ENCODE measurements at regions not wholly inside any gene's neighbourhood (a gene's known extent, or its start where the extent isn't known, plus 50 kb on each side); places are given as distances from the start of the nearest gene placed in this dataset.

DNA sequence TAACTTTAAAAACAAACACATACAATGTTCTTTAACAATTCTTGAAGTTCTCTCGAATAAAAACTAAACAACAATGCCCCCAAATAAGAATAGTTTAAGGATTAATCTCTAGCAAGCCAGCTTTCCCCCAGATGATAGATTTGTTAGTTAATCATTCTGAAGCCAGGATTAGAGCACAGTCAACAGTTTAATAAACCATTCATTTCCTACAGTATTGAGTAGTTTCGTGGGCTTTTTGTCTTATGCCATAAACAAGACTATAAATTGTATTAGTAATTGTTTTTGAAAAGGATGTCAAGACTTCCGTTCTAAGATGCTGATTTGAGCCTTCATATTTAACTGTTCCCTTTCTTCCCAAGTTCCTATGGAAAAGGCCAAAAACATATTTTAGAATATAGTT is 136.6 kb downstream of the PIK3R1 start:
- no peak for DNase-seq

DNA sequence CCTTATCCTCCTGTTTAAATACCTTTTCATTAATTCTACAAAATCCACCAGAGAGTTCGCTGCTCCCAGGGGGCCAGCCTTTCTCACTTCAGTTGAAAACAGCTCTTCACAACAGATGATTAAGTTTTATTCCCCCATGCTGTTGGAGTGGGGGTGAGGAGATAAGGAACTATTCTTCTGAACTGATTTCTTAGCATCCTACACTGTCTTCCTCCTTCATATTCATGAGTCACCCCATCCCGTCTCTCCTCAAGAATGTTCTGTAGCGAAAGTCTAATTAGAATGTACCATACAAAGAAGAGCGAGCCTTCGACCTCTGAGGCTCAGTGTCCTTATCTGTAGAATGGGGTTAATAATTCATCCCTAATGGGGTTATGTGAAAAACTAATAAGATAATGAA is 138.0 kb downstream of the PIK3R1 start:
- DNase-seq = no peak

DNA sequence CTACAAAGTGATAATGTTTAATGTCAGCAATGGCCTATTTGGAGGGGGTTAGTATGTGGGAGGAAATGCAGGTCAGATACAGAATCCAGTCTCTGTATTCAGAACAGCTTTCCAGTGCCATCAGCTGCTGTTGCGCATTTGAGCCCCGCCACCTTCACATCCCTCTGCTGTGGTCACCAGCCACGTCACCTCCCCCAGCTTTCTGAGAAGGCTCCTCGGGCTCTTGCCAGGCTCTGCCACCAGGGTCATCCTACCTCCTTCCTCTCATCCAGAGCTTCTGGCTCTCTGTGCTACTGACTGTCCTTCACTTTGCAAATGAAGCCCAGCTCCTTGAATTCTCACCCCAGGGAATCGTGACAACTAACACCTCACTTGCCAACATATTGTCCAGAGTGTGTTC is 138.8 kb downstream of the PIK3R1 start:
- no peak for DNase-seq

GRCh38 chr5:68356216-68356615 is 140.7 kb downstream of the PIK3R1 start:
- no peak for DNase-seq

DNA sequence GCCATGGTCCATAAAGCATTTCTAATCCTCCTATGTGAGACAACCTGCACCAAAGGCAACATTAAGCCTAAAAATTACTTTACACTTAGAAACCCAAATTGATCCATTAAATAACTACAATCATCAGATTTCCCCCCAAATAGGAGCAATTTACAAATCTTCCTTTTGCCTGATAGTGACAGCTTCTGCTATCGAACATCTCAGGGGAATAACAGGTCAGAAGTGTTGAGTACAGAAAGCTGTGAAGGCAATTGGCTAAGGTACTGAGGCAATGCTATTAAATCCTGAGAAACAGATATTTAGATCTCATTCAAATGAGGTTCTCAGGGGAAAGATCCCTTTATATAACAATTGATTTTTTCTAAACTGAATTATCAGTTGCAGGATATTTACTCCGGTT is 141.1 kb downstream of the PIK3R1 start:
- no peak for DNase-seq

DNA sequence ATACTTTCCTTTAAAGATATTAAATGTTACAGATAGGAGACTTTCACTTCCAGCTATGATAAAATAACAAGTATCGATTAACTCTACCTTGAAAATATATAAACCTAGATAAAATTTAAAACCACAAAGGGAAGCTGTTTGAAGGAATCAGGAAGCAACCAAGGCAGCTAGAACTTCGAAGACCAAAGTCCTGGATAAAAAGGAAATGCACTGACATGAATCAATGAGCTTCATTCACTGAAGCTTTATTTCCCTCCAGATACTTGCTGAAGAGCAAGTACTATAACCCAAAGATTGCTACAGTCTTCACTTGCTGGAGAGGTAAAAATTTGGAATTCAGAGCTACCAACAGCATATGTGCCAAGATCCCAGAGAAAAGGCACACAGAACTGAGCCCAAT is 144.1 kb downstream of the PIK3R1 start:
- DNase-seq = no peak

- DNase-seq = no peak
Measured at GRCh38 chr5:68362331-68362730, 146.8 kb downstream of the PIK3R1 start.

DNA sequence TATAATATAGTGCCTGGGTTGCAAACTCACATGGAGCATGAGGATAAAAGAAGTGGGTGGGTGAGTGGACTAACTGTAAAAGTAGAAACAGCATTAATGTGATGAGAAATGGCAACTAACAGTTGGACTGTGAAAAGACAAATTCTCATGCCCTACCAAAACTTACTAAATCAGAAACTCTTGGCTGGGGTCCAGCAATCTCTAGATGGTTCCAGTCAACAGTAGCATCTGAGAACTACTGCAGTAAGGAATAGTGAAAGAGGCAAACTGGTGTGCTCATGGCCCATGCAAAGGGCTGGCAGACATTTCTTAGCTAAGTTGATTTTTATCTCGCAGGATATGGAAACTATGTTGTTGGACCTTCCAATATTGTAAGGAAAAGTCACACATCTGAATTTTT is 150.3 kb downstream of the PIK3R1 start:
- DNase-seq = no peak

GRCh38 chr5:68367287-68367686 is 151.7 kb downstream of the PIK3R1 start:
- no peak for DNase-seq

- no peak for DNase-seq
Measured at GRCh38 chr5:68367717-68368116, 152.2 kb downstream of the PIK3R1 start.

GRCh38 chr5:68368311-68369022 is 152.9 kb downstream of the PIK3R1 start:
- DNase-seq = no peak

DNA sequence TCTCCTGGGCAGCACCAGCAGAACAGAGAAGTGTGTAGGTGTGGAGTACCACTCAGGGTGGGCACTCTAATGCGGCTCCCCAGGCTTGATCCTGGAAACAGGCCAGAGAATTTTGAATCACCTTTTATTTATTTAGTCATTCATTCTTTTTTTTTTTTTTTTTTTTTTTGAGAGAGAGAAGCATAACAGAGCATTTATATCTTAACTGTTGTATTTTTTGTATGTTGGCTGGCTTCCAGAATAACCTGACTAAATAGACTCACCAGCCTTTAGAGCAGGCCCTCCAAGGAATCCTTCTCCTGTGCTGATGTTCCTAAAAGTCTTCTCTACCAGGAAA is 153.4 kb downstream of the PIK3R1 start:
- DNase-seq = no peak

GRCh38 chr5:68369457-68370125 is 154.0 kb downstream of the PIK3R1 start:
- no peak for DNase-seq

DNA sequence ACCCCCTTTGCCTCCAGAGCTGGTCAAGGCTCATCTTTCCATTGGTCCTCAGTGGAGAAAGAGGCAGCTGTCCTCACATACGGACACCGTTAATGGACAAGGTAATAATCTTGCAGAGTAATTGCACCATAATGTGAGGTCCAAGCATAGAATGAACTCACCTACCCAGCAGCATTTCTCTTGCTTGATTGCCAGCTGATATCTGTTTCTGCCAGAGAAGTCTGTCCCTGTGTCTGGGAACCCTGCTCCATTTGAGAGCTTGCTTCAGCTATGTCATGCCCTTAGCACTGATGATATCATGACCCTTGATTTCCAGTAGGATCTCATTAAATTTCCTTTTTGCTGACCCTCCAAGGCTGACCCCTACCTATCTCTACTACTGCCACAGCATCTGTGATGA is 154.6 kb downstream of the PIK3R1 start:
- no peak for DNase-seq

DNA sequence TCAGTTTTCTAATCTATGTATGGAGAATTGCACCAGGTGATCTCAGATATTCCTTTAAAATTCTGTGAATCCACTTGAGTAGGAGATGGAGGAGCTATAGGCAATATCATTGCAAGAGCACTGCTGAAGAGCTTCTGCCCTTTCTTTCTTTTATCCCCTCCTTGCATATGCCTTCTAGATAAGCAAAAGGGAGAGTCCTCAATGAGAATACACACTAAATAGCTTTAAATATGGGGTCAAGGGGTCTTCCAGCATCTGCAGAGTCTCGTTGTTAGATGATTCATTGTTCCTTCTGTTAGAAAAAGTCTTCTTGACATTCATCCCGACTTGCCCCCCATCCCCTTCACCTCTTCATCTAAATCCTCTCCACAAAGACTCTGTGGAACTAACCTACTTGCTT is 156.1 kb downstream of the PIK3R1 start:
- no peak for DNase-seq

GRCh38 chr5:68372161-68372560 is 156.6 kb downstream of the PIK3R1 start:
- no peak for DNase-seq

DNA sequence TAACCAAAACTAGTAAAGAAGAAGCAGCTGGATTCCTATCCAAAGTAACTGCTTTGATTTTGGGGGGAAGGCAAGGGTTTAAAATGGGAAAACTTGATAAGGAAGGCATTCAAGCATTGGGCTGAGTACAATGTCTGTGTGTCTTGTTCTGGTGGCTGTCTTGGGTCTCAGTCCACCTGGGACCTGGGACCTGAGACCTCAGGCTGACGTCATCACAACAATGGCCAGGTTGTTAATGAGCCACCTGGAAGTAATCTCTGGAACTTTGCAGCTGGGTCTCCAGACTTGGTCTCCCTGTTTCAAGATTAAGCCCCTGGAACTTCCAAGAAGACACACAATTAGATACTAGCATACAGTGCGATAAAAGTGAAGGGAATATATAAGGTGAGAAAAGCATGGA is 157.5 kb downstream of the PIK3R1 start:
- no peak for DNase-seq

GRCh38 chr5:68374796-68375518 is 159.4 kb downstream of the PIK3R1 start:
- DNase-seq = no peak

DNA sequence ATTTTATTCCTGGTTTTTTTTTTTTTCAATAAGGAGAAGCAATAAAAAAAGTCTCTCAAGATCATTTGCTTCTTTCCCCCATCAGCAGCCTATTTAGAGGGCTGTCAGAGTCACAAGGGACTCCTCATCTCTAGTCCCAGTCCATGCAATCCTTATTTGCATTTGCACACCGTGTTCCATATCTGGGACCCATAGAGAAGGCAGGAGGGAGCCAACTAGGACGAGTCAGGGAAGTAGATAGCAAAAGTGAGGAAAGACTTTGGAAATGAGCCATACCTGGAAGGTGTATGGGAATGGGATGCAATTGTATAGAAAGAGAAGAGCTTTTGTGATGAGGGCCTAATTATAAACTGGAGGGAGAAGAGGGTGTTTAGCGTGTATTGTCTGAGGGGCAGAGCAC is 160.0 kb downstream of the PIK3R1 start:
- no peak for DNase-seq

- DNase-seq = no peak
Measured at GRCh38 chr5:68376935-68377334, 161.4 kb downstream of the PIK3R1 start.

DNA sequence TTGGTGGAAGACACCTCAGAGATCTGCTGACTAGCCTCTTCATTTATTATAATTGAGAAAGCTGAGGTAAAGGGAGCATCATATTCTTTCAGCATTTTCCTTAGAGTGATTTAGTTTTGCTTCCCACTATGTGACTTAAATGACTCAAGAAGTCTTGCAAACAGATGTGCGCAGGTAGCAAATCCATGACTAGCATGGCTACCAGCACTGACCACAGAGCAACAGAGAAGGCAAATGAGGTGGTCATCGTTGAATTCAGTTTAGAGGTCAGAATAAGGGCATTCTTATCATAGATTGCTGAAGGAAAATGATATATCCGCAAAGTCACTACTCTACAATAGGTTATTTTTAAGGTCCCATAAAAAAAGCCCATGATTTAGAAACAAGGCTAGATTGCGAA is 162.2 kb downstream of the PIK3R1 start:
- DNase-seq = no peak

- DNase-seq = no peak
Measured at GRCh38 chr5:68378204-68378820, 162.8 kb downstream of the PIK3R1 start.

DNA sequence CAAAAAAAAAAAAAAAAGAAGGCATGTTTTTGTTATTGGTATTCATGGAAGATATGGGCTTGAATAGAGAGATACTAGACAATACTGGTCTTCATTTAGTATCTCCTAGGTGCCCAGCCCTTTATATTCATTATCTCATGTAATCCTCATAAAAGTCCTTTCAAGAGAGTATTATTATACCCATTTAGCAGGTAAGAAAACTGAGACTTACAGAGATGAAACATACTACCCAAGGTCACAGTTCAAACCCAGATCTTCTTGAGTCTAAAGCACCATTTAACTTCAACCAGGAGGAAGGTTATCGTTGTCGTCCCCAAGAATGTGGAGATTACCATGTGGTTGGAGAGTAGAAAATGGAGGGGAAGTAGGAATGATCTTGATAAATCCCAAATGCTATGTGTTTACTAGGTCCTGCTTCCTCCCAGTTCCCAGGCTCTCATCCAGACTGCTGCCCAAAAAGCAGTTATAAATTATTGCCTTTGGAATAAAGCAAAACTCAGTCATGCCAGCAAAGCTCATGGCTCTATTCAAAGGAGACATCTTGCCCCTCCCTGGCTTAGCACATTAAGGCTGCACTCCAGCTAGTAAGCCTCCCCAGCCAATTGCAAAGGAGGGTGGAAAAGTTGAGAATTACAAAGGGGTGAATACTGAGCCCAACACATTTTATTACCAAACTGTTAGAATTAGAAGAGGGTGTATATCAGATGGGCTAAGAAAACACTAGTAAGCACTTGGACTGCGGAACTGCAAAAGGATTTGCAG is 163.9 kb downstream of the PIK3R1 start:
- no peak for DNase-seq
